ENCODE measurements at regions not wholly inside any gene's neighbourhood (a gene's known extent, or its start where the extent isn't known, plus 50 kb on each side); places are given as distances from the start of the nearest gene placed in this dataset.

DNA sequence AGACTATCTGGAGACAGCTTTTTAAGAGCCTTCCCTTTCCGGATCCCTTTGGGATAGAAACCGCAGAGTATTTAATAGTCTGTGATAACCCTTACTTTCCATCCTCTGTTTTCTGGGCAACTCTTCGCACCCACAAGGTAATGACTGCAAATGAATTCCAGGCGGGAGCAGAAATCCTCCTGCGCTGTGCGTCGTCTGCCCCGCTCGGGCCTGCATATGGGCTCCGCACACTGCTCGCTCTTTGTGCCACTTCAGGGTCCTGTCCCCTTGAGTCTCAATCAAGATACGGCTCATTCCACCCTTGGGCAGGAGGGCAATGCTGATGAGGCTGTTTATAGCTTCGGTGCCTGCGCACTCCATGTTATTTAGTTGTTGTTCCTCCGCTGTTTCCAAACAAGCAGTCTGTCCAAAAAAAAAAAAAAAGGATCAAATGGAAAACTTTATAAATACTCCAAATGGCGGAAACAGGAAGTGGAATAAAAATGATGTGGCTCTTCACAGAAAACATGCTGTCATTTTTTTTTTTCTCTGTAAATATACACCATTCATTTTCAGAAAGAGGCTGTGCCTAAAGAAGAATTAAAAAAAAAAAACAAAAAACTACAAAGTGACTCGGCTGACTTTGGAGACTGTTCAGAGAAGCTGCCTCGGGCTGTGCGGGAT, 169.6 kb upstream of the GMDS start:
- Histone ChIP-seq H3K4me1 (ENCODE audit: insufficient read depth, low read length) (no peaks in the 10 kb centered on the region), H3K27ac (ENCODE audit: extremely low read length, insufficient read depth, low read length) (no peak overlapping the region), H3K79me2 (ENCODE audit: insufficient read depth, low read length) (no peaks in the 10 kb centered on the region), H3K9ac (ENCODE audit: insufficient read depth, low read depth, low read length) (no peak overlapping the region), H3K36me3 (replicated peaks in 1 of 2; ENCODE audit: control insufficient read depth in 1 of 2, insufficient read depth in 2 of 2, low read length in 2 of 2) (no peaks in the 10 kb centered on the region), H3K4me3 (replicated peaks in 1 of 3; ENCODE audit: insufficient read depth in 1 of 3, low read depth in 2 of 3, low read length in 3 of 3) (no peak overlapping the region), H3K4me2 (ENCODE audit: low read depth, low read length) (no peak overlapping the region), H2AFZ (ENCODE audit: low read length) (no peak overlapping the region), H3K27me3 (ENCODE audit: control insufficient read depth in 1 of 2, insufficient read depth in 2 of 2, low read length in 2 of 2) (no peaks in the 10 kb centered on the region), H4K20me1 (ENCODE audit: insufficient read depth, low read length) (no peaks in the 10 kb centered on the region), H3K9me3 (ENCODE audit: low read length) (no peaks in the 10 kb centered on the region)
- no peak for TF ChIP-seq PHB2 (IDR thresholded peaks at IDR 0.05; ENCODE audit: partially characterized antibody)
- in situ Hi-C loops (cut with HindIII; ENCODE audit: extremely low pct_ligation_motif_present, low pct_unique_long_range_greater_than_20kb) (no loop called here), intact Hi-C loops (cut with micrococcal nuclease; ENCODE audit: unreplicated experiment) (no loop called here)
- no TSS peak for BruUV-seq (replicated peaks)
- ChIA-PET CTCF (ENCODE audit: low intra/inter-chr PET ratio, low total read pairs) (no interaction called here), POLR2A (no interaction called here)
- FAIRE-seq (no peak), DNase-seq (ENCODE audit: low spot score) (no peak), ATAC-seq (no peak)
- WGBS (ENCODE audit: low lambda C conversion rate): 90% methylated on average over 19 of the region's 19 CpGs

DNA sequence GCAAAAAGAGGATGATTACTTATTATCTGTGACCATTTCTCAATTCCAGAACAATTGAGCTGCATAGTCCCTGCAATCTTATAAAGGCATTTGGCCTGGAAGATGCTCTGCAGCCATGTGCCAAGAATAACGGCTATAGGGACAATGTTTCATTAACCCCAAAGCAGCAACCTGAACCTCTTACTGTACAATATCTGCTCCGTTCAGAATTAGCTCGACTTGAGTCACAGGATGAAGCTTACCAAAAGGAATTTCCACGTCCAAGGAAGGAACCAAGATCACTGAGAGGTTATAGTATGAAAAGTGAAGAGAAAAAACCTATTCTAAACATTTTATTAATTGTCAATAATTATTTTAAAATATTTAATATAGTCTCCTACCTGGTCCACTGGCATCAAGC, 167.3 kb upstream of the GMDS start:
- no peaks in the 10 kb centered on the region for H3K27me3 ChIP-seq (ENCODE audit: control insufficient read depth in 1 of 2, insufficient read depth in 2 of 2, low read length in 2 of 2)
- no peaks in the 10 kb centered on the region for H4K20me1 ChIP-seq (ENCODE audit: insufficient read depth, low read length)
- H3K36me3 ChIP-seq (replicated peaks in 1 of 2; ENCODE audit: control insufficient read depth in 1 of 2, insufficient read depth in 2 of 2, low read length in 2 of 2): no peaks in the 10 kb centered on the region
- no peak for ATAC-seq
- CTCF ChIA-PET (ENCODE audit: low intra/inter-chr PET ratio, low total read pairs): no interaction called here
- no peak overlapping the region for H3K4me2 ChIP-seq (ENCODE audit: low read depth, low read length)
- DNase-seq (ENCODE audit: low spot score): no peak
- H3K4me1 ChIP-seq (ENCODE audit: insufficient read depth, low read length): no peaks in the 10 kb centered on the region
- no peak overlapping the region for H2AFZ ChIP-seq (ENCODE audit: low read length)
- H3K4me3 ChIP-seq (replicated peaks in 1 of 3; ENCODE audit: insufficient read depth in 1 of 3, low read depth in 2 of 3, low read length in 3 of 3): no peak overlapping the region
- intact Hi-C loops (cut with micrococcal nuclease; ENCODE audit: unreplicated experiment) (no loop called here), in situ Hi-C loops (cut with HindIII; ENCODE audit: extremely low pct_ligation_motif_present, low pct_unique_long_range_greater_than_20kb) (no loop called here)
- POLR2A ChIA-PET: no interaction called here
- no peak overlapping the region for H3K27ac ChIP-seq (ENCODE audit: extremely low read length, insufficient read depth, low read length)
- H3K79me2 ChIP-seq (ENCODE audit: insufficient read depth, low read length): no peaks in the 10 kb centered on the region
- no peak overlapping the region for H3K9ac ChIP-seq (ENCODE audit: insufficient read depth, low read depth, low read length)
- FAIRE-seq: no peak
- BruUV-seq (replicated peaks): no TSS peak
- WGBS (ENCODE audit: low lambda C conversion rate): 86% methylated on average over 4 of the region's 4 CpGs
- H3K9me3 ChIP-seq (ENCODE audit: low read length): no peaks in the 10 kb centered on the region
- TF ChIP-seq, protein P1, sequence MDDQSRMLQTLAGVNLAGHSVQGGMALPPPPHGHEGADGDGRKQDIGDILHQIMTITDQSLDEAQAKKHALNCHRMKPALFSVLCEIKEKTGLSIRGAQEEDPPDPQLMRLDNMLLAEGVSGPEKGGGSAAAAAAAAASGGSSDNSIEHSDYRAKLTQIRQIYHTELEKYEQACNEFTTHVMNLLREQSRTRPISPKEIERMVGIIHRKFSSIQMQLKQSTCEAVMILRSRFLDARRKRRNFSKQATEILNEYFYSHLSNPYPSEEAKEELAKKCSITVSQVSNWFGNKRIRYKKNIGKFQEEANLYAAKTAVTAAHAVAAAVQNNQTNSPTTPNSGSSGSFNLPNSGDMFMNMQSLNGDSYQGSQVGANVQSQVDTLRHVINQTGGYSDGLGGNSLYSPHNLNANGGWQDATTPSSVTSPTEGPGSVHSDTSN (CRISPR knock-in tag; IDR thresholded peaks at IDR 0.05; ENCODE audit: borderline replicate concordance): no peak
- TF ChIP-seq ZNF292 (CRISPR knock-in tag; IDR thresholded peaks at IDR 0.05; ENCODE audit: borderline replicate concordance, low read depth) (no peak), HOXA9 (CRISPR knock-in tag; IDR thresholded peaks at IDR 0.05; ENCODE audit: borderline replicate concordance) (no peak), ZNF567 (CRISPR knock-in tag; IDR thresholded peaks at IDR 0.05; ENCODE audit: borderline replicate concordance) (no peak), ZNF577 (CRISPR knock-in tag; IDR thresholded peaks at IDR 0.05; ENCODE audit: borderline replicate concordance, low read depth) (no peak)
- TF ChIP-seq, protein P2, sequence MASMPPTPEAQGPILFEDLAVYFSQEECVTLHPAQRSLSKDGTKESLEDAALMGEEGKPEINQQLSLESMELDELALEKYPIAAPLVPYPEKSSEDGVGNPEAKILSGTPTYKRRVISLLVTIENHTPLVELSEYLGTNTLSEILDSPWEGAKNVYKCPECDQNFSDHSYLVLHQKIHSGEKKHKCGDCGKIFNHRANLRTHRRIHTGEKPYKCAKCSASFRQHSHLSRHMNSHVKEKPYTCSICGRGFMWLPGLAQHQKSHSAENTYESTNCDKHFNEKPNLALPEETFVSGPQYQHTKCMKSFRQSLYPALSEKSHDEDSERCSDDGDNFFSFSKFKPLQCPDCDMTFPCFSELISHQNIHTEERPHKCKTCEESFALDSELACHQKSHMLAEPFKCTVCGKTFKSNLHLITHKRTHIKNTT (CRISPR knock-in tag; IDR thresholded peaks at IDR 0.05): no peak
- TF ChIP-seq, protein P3, sequence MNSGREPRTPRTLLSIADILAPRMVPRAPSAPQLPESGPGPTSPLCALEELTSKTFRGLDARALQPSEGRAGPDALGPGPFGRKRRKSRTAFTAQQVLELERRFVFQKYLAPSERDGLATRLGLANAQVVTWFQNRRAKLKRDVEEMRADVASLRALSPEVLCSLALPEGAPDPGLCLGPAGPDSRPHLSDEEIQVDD (CRISPR knock-in tag; IDR thresholded peaks at IDR 0.05; ENCODE audit: borderline replicate concordance): no peak
- TF ChIP-seq, protein P4, sequence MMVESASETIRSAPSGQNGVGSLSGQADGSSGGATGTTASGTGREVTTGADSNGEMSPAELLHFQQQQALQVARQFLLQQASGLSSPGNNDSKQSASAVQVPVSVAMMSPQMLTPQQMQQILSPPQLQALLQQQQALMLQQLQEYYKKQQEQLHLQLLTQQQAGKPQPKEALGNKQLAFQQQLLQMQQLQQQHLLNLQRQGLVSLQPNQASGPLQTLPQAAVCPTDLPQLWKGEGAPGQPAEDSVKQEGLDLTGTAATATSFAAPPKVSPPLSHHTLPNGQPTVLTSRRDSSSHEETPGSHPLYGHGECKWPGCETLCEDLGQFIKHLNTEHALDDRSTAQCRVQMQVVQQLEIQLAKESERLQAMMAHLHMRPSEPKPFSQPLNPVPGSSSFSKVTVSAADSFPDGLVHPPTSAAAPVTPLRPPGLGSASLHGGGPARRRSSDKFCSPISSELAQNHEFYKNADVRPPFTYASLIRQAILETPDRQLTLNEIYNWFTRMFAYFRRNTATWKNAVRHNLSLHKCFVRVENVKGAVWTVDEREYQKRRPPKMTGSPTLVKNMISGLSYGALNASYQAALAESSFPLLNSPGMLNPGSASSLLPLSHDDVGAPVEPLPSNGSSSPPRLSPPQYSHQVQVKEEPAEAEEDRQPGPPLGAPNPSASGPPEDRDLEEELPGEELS (CRISPR knock-in tag; IDR thresholded peaks at IDR 0.05): no peak
- TF ChIP-seq, protein P5, sequence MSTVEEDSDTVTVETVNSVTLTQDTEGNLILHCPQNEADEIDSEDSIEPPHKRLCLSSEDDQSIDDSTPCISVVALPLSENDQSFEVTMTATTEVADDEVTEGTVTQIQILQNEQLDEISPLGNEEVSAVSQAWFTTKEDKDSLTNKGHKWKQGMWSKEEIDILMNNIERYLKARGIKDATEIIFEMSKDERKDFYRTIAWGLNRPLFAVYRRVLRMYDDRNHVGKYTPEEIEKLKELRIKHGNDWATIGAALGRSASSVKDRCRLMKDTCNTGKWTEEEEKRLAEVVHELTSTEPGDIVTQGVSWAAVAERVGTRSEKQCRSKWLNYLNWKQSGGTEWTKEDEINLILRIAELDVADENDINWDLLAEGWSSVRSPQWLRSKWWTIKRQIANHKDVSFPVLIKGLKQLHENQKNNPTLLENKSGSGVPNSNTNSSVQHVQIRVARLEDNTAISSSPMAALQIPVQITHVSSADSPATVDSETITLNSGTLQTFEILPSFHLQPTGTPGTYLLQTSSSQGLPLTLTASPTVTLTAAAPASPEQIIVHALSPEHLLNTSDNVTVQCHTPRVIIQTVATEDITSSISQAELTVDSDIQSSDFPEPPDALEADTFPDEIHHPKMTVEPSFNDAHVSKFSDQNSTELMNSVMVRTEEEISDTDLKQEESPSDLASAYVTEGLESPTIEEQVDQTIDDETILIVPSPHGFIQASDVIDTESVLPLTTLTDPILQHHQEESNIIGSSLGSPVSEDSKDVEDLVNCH (CRISPR knock-in tag; IDR thresholded peaks at IDR 0.05): no peak
